HPDE6-E6E7 (cell line): ENCODE measurements at regions not wholly inside any gene's neighbourhood (a gene's known extent, or its start where the extent isn't known, plus 50 kb on each side); places are given as distances from the start of the nearest gene placed in this dataset.

Experiments
- DNase-seq: peaks from one replicate; pipeline ENCODE4 v3.0.0; 2011; ENCODE audit warnings: missing footprints; ENCODE audit errors: extremely low spot score

DNA sequence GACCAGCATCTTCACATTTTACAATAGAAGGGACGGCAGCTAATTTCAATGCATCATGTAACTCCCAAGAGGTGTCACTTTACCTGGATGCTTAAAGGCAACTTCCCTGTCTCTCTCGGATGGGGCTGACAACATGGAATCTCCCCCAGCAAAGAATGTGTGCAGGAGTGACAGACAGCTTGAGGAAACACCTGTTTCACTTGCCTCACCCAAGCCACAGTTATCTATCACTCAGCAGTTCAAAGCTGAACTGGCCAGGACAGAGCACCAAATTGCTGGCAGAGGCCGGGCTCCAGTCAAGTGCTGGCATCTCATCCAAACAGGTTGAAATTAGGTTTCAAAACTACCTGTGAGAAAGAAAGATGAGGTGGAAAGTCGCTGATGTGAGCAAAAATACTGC is 538.0 kb upstream of the PLXNA2 start:
- no peak for DNase-seq

DNA sequence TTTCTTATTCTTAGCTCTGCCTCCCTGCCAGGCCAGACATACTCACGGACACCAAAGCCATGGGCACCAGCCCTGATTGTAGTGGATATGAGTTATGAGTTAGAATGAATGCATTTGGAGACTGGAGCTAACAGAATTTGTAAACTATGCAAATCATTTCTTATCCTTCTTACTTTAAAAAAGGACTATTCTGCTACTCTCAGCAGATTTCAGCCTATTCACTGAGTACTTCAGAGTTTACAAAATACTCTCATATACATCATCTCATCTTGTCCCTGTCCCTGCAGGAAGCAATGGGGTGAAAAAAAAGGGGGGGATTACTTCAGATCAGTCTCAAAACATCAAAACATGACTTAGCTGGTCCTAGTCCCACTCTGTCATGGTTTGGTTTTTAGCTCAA is 541.4 kb upstream of the PLXNA2 start:
- no peak for DNase-seq

DNA sequence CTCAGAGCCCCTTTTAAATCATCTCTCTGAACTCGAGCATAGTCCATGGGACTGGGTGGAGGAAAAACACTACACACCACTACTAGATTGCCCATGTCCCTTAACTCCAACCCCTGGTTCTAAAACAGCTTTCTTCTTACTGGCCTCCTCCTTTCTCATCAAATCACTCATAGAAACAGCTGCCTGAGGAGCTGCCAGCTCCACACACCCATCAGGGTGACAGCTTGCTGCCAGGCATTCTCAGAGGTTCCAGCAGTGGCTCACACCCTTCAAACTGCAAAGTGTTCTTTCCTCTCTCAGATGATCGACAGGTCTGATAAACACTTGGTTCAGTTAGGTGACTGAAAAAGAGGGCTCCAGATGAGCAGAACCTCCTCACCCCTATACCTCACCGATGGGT is 543.0 kb upstream of the PLXNA2 start:
- no peak for DNase-seq

DNA sequence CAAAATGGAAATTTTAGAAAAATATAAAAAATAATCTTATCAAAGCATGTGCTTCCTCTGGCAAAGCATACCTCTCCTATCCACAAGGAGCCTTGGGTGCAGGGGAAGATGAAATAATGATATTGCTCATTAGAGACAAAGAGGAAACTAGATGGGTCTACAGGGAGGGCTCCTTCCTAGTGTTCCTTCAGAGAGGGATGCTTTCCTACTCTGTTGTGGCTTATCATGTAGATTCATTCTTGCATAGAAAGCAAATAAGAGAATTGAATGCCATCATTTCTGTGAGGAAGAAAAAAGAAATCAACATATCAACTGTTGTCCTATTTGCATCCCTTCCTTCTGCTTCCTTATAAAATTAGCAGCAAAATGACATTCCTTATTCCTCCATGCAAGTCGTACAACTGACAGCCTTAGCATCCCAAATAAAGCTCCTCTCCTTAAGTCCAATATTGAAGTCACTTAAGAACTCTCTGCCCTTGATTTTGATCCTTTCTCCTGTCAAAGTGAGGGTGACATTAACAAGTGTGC is 543.9 kb upstream of the PLXNA2 start:
- no peak for DNase-seq

DNA sequence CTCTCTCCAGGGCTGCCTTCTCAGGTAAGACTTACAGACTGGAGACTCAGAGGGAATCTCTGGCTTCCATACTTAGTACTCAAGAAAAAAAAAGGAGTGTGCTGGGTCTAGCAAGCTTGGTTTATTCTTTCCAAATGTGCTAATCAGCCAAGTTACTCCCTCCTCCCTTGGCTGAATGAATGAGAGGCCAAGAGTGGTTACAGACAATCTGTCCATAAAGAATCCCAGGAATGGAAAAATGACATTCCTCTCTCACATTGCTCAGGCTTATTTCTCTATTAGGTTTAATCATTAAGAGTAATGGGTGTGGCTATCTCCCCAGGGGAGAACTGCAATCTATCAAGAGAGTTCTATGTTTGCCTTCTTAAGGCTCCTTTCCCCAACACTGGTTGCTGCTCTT is 547.3 kb upstream of the PLXNA2 start:
- no peak for DNase-seq

DNA sequence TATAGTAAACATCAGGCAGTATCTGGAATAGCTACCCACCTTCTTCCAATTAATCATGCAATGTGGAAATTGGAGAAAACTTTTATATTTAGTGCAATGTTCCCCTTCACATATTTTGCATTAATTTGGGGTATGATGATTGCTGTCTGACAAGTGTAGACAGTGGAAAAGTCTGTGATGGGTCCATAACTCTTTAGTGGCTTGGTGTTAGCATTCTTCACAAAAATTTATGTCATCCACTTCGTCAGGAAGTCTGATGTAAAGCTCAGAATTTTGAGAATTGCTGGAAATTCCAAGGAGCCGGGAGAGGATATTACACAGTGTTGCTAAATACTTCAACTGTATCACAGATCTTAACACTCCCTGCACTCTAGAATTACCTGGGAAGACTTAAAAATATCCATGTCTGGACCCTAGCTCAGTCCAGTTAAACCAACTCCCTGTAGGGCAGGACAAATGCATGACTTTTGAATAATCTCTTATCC is 549.7 kb upstream of the PLXNA2 start:
- DNase-seq, result no peak

DNA sequence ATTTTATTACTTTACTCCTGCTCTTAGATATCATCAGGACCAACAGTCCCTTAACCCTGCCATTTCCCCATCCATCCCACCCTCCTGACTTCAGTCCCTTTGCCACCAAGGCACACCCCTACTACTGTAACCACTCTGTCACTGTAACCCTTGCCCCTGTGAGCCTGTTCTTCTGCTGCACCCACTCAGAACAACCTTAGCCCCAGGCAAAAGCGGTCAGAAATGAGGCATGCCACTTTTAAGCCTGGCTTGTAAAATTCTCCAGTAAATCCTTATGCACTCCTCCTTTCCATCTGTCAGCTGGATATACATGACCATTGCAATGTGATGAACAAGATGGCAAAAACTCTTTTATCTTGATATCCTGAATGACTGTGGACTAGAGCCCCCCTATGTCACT is 555.0 kb upstream of the PLXNA2 start:
- no peak for DNase-seq

DNA sequence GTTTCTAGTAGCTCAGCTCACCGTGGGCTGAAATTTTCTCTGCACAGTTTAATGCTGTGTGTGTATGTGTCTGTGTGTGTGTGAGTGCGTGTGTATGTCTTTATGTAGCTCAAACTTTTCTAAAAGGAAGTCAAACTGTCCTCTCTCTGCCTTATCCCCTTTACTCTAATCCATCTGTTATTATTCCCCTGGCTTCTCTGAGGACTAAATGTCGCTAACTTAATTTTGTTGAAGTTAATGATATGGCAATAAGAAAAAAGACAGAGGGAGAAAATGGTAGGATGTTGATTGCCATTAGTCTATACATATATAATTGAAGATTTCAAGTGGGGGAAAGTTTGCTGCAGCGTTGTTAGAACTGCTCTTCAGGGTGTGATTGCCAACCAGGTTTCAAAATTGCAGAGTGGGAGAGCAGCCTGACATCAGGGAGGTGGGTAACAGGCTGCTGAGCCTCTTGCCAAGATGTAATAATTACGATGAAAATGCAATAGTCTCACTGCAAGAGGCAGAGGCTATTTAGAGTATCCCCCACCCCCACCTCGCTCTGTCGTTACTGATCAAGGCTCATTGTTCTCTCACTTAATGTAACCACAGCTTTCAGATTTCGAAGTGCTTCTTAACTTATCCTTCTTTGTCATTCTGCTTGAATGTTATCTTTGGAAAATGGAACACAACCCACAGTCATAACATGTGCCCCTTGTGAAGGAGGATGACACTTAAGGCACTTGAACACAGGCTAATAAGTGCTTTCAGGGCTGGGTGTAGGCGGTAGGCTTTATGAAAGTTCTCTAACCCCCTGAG is 559.0 kb upstream of the PLXNA2 start:
- DNase-seq, result no peak

DNA sequence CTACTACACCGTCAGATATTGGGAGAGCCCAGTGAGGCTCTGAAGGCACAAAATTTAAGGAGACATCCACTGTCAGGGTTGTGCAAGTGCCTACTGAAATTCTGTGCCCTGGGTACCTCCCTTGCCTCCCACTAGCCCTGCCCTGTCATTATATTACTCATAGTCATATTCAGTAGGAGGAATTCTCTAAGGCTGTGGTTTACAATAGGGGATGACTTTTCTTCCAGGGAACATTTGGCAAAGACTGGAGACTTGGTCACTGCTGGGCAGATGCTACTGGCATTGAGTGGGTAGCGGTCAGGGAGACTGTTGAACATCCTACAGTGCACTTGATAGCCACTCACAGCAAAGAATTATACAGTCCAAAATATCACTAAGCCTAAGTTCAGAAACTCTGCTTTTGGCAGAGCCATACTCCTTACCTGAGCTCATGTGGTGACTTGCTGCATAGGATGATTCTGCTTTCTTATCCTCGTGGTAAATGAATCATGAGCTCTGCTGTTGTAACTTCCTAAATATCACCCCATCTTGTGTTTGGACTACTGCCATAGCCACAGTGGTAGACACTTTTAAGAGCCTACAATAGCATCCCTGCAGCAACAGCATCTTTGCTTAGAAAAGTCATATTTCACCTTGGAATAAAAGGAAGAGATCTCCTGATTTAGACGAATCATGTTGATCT is 563.4 kb upstream of the PLXNA2 start:
- DNase-seq, result peak; percentile 49

DNA sequence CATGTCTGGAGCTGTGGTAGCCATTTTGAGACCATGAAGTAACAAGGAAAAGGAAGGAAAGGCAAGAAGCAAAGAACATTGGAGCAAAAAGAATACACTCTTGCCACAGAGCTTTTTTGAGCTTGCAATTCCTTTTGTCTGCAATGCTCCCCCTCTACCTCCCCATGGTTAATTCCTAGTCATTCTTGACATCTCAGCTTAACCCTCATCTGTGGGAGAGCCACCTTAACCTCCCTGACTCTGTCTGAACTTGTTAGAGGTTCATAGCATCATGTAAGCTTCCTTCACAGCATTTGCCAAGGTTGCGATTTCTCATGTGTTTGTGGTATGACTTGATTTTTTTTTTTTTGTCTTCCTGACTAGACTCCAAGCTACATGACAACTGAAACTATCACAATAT is 564.1 kb upstream of the PLXNA2 start:
- peak; percentile 11 for DNase-seq

DNA sequence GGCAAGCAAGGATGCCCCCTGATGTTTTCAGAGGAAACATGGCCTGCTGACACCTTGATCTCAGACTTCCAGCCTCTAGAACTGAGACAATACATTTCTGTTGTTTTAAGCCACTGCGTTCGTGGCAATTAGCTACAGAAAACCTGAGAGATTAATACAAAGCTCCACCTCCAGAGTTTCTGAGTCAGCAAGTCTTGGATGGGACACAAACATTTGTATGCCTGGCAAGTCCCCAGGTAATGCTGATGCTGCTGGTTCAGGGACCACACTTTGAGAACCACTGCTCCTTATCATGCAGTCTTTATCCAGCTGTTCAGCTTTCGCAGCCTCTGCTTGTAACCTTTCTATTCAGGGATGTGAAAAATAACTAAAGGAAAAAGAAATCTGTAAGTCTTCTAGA is 565.7 kb upstream of the PLXNA2 start:
- no peak for DNase-seq

DNA sequence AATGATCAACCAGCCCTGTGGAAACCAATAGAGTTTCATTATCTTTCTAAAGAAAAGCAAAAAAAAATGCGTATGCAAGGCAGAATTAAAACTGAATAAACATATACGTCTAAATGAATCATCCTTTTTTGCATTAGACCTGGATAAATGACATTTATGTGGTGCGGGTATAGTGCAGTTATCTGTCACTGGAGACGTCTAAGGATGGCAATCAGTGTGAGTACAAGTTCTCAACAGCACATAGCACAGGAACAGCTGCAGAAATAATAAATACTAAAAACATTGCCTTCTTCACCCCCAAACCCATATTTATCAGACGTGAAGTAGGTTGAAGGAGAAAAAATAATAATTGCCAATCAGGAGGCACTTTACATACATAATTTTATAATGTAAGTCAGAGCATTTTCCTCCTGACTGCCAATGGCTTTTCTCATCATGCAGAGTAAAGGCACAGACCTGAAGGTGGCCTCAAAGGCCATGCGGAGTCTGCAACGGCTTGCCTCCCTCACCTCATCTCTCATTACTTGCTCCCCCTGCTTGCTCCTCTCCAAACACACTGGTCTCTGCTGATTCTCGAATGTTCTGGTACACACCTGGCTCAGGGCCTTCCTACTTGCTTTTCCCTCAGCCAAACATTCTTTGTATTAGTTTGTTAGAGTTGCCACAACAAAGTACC is 574.7 kb upstream of the PLXNA2 start:
- DNase-seq, result no peak

DNA sequence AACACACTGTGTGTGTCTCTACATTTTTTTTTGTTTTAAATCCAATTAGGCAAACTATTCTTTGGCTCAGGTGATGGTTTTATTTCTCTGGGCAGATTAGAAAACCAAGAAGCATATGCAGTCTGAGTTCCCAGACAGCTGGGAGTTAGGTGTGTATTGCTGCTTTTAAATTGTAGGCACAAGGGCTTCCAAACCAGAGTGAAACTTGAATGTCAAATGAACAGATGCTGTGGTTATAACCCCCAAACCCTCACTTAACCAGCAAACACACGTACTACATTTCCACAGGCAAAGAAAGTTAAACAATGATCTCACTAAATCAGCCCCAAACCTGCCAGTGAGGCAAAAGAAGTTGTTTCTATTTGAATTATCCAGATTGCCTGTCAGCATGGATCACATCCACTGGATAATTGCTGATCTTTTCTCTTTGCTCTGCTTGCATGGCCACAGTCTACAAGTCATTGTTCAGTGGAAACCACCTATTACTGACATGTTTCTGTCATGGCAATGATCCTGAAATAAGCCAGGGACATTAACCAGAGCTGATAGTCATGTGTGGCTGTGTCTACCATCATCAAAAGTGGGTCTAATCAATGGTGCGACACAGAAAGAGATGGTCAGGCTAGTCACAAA is 576.5 kb upstream of the PLXNA2 start:
- no peak for DNase-seq

DNA sequence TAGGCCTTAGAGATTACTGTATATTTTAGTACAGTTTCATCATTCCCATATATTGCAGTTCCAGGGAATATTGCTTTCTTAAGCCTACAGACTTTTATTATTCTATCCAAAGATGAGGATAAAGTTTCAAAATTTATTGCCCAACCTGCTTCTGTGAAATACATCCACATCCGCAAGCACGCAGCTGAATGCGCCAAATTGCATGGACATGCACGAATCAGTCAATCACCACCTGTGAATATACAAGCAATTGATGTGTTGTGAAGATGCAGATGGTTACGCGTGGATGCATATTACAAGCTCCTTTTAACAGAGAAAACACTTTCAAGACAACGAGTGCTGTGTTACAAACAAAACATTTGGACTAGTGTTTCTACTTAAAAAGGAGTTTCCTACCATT is 577.8 kb upstream of the PLXNA2 start:
- no peak for DNase-seq

DNA sequence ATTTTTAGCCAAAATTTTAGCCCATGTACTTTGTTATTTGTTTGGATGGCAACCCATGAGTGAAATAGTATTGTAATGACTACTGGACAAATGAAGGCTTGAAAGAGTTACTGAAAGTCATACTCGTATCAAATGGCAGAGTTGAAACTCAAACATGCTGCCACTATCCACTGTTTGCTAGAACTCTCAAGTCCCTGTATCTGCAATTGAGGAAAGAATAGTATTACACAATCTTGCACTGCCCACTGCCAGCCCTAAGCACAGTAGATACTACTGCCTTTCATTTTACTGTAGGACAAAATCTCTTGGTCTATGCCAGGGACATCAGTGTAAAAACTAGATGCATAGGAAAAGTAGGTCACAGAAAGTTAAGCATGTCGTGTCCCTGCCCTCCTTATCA is 581.1 kb upstream of the PLXNA2 start:
- DNase-seq, result no peak

DNA sequence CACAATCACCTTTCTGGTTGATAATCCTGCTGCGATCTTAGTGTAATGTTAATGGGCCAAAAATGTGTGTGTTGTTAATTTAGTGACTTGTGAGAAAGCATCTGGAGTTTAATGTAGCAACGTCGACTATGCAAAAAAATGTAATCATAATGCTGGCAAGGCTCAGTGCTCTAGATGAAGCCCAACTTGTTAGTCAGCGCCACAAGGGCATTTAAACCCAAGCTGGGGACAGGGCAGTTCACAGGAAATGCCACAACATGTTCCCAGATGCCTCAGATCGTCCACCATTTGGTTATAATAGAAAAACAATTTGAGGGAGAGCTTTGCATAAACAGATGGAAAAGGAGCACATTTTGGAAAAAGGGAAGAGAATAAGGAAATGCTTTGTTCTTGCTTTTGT is 585.4 kb upstream of the PLXNA2 start:
- no peak for DNase-seq

DNA sequence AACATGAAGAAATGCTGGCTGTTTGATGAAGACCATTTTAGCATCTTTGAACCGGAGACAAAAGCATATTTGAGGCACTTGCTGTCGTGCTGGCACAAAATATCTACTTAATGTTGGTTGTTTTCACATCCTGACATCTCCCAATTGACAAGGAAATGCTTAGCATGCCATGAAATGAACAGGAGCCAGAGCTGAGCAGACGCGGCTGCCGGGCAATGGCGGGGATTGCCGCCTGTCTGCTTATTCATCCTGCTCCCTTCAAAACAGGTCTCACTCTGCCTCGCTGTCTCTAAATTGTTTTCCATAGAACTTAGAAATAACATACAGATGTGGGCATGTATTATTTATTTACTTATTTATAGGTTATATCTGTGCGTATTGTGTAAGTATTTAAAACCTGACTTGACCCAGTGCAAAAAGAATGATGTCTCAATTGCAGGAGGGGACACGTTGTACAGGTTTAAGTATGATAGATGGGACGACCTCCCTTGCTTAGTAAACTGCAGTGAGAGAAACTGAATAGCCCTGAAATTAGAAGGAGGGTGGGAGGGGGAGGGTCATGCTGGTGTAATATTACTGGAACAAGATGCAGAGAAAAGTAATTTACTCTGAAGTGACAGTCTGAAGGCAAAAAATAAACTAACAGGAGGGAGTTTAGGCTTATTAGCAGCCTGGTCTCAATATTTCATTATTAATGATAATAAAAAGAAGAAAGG is 590.4 kb upstream of the PLXNA2 start:
- no peak for DNase-seq

DNA sequence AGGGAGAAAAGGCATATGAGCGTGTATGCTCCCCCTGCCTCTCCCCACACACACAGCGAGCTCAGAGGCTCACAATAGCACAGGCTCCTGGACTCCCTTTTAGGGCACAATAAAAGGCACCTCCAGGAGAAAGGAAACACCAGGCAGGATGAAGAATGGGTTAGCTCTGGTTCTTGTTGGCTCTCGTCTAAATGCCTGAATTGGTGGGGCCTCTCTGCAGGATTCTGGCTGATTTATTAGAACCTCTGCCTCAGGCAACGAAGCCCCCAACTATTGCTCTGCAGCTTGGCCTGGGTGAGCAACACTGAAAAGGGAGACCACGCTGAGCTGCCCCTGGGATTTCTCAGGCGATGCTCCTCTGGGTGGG is 590.9 kb upstream of the PLXNA2 start:
- DNase-seq, result no peak

DNA sequence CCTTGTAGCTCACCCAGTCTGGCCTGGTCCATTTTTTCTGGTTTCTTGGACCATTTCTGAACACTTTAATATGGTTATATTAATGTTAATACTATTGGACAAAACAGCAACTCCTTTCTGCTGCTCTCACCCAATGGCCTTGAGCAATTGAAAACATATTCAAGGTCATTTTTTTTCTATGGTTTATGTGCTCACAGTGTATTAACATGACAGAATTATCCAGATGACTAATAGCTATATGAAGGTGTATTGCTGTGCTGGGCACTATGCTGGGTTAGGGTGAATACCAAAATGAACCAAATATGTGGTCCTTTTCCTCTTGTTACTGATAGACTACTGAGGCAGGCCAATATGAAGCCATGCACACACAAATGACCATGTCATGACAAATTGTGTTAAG is 591.6 kb upstream of the PLXNA2 start:
- no peak for DNase-seq

DNA sequence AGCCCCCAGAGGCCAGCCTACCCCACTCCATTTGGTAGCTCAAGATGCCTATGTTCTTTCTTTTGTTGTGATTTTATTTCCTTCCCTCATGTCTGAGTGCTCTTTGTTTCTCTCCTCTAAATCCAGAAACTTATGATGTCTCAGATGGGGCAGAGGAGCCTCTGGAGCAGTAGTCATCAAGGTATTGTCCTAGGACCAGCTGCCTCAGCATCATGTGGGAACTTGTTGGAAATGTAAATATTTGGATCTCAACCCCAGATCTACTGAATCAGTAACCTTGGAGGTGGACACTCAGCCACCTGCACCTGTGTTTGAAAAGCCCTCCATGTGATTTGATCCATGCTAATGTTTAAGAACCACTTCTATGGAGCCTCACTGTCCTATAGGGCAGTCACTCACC is 593.1 kb upstream of the PLXNA2 start:
- DNase-seq, result no peak

DNA sequence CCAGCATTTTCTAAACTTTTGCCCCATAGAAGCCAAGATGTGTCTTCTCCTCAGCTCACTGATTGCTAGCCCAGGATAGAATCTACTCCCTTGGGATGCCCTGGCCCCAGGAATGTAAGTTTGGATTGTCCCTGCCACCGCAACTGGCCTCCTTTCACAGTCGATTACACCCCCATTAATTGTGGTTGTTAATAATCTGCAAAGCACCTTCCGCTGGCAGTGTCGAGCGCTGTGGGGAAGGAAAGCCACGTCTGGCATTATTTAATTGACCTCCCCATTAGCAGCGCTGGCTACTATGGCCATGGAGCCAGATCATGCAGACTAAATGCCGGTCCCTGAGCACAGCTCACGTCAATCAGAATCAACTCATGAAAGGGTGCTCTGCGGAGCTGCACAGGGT is 597.3 kb upstream of the PLXNA2 start:
- DNase-seq, result no peak

DNA sequence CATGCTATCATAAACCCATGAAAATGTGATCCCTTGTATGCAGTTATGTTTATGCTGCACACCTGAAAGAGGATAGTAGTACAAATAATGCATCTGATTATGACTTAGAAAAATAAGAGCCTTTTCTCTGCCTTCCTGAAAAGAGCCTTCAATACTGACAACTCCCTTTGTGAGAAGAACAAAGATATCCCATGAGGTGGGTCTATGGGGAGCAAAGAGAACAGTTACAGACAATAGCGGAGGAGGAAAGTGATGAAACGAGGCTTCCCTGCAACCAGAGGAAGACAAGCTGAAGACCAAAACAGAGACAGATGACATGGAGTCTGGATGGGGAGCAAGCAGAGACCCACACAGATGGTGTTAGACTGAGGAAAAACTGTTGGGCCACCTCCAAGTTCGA is 598.3 kb upstream of the PLXNA2 start:
- no peak for DNase-seq
